ENCODE measurements at regions not wholly inside any gene's neighbourhood (a gene's known extent, or its start where the extent isn't known, plus 50 kb on each side); places are given as distances from the start of the nearest gene placed in this dataset.
A peak's percentile ranks its signal among the peaks of the same experiment; 100 is the strongest.

- TF ChIP-seq POLR2A (IDR thresholded peaks at IDR 0.05) (no peak), CTCF (IDR thresholded peaks at IDR 0.05) (no peak)
- Histone ChIP-seq H3K4me1 (no peaks in the 10 kb centered on the region), H3K36me3 (replicated peaks in 1 of 2; ENCODE audit: insufficient read depth in 1 of 2, low read depth in 2 of 2) (no peaks in the 10 kb centered on the region), H3K27me3 (no peaks in the 10 kb centered on the region), H3K27ac (no peak overlapping the region), H3K4me3 (no peak overlapping the region), H3K9me3 (no peaks in the 10 kb centered on the region)
- intact Hi-C loops (cut with DNase I): loop anchor here (10.0 kb wide), 1 partner anchor 443 kb away; no protein-coding TSS in a partner anchor
- no peak for DNase-seq
- ATAC-seq: no peak
Measured at GRCh38 chr20:52087471-52087870, 104.1 kb downstream of the ZFP64 start.

- Histone ChIP-seq H3K36me3 (replicated peaks in 1 of 2; ENCODE audit: insufficient read depth in 1 of 2, low read depth in 2 of 2) (no peaks in the 10 kb centered on the region), H3K27me3 (no peaks in the 10 kb centered on the region), H3K9me3 (no peaks in the 10 kb centered on the region), H3K27ac (no peak overlapping the region), H3K4me1 (no peaks in the 10 kb centered on the region), H3K4me3 (no peak overlapping the region)
- TF ChIP-seq CTCF (IDR thresholded peaks at IDR 0.05): no peak
- TF ChIP-seq POLR2A (IDR thresholded peaks at IDR 0.05): no peak
- intact Hi-C loops (cut with DNase I): loop anchor here (10.0 kb wide), 1 partner anchor 442 kb away; no protein-coding TSS in a partner anchor
- ATAC-seq (no peak), DNase-seq (no peak)
Measured at GRCh38 chr20:52086878-52087277, 104.7 kb downstream of the ZFP64 start.

- TF ChIP-seq CTCF (IDR thresholded peaks at IDR 0.05) (no peak), POLR2A (IDR thresholded peaks at IDR 0.05) (no peak)
- no peak overlapping the region for H3K4me3 ChIP-seq
- no peaks in the 10 kb centered on the region for H3K4me1 ChIP-seq
- no peaks in the 10 kb centered on the region for H3K36me3 ChIP-seq (replicated peaks in 1 of 2; ENCODE audit: insufficient read depth in 1 of 2, low read depth in 2 of 2)
- H3K9me3 ChIP-seq: no peaks in the 10 kb centered on the region
- WGBS, 2 donors: 80 to 94% methylated on average over 1 to 28 of the region's 28 CpGs
- DNase-seq: no peak
- no peaks in the 10 kb centered on the region for H3K27me3 ChIP-seq
- intact Hi-C loops (cut with DNase I): loop anchor here (10.0 kb wide), 1 partner anchor 440 kb away; no protein-coding TSS in a partner anchor
- no peak overlapping the region for H3K27ac ChIP-seq
- ATAC-seq: no peak
Measured at GRCh38 chr20:52084727-52085126, 106.9 kb downstream of the ZFP64 start.

GRCh38 chr20:52083627-52084232 is 107.8 kb downstream of the ZFP64 start:
- WGBS, 2 donors: 44 to 52% methylated on average over 11 of the region's 11 CpGs
- no peak for TF ChIP-seq POLR2A (IDR thresholded peaks at IDR 0.05)
- peak in 6 of 7 experiments; percentile 22 to 57 (median 45) for TF ChIP-seq CTCF (IDR thresholded peaks at IDR 0.05)

GRCh38 chr20:52082612-52083011 is 109.0 kb downstream of the ZFP64 start:
- Histone ChIP-seq H3K27me3 (no peaks in the 10 kb centered on the region), H3K4me1 (no peaks in the 10 kb centered on the region), H3K9me3 (no peaks in the 10 kb centered on the region), H3K36me3 (replicated peaks in 1 of 2; ENCODE audit: insufficient read depth in 1 of 2, low read depth in 2 of 2) (no peaks in the 10 kb centered on the region), H3K27ac (no peak overlapping the region), H3K4me3 (no peak overlapping the region)
- TF ChIP-seq CTCF (IDR thresholded peaks at IDR 0.05) (no peak), POLR2A (IDR thresholded peaks at IDR 0.05) (no peak)
- no peak for DNase-seq
- ATAC-seq: no peak
- intact Hi-C loops (cut with DNase I): loop anchor here (10.0 kb wide), 1 partner anchor 438 kb away; no protein-coding TSS in a partner anchor

More at GRCh38 chr20:52083627-52084232, 107.8 kb downstream of the ZFP64 start:
- H3K4me3 ChIP-seq: no peak overlapping the region
- ATAC-seq (no peak), DNase-seq (peak; percentile 43 to 57 (median 53))
- H3K27ac ChIP-seq: no peak overlapping the region
- H3K27me3 ChIP-seq: no peaks in the 10 kb centered on the region
- H3K9me3 ChIP-seq: no peaks in the 10 kb centered on the region
- intact Hi-C loops (cut with DNase I): loop anchor here (10.0 kb wide), 1 partner anchor 439 kb away; no protein-coding TSS in a partner anchor
- no peaks in the 10 kb centered on the region for H3K36me3 ChIP-seq (replicated peaks in 1 of 2; ENCODE audit: insufficient read depth in 1 of 2, low read depth in 2 of 2)
- H3K4me1 ChIP-seq: no peaks in the 10 kb centered on the region

All from body of pancreas (tissue), 4 donors.